DND-41 (cell line): ENCODE measurements at regions not wholly inside any gene's neighbourhood (a gene's known extent, or its start where the extent isn't known, plus 50 kb on each side); places are given as distances from the start of the nearest gene placed in this dataset.

Experiments
- EZH2 ChIP-seq: IDR thresholded peaks from 3 replicates; pipeline ENCODE4 v1.6.1; 2012; ENCODE audit warnings: borderline replicate concordance, low read depth, mild to moderate bottlenecking, moderate library complexity, low read length, inconsistent platforms; ENCODE audit not compliant: severe bottlenecking
- TF ChIP-seq, protein P1 (sequence below): IDR thresholded peaks from 2 replicates; pipeline ENCODE4 v1.5.1; 2012; ENCODE audit warnings: borderline replicate concordance, low read length, moderate library complexity, mild to moderate bottlenecking; ENCODE audit not compliant: poor library complexity, severe bottlenecking; ENCODE audit errors: extremely low read depth

DNA sequence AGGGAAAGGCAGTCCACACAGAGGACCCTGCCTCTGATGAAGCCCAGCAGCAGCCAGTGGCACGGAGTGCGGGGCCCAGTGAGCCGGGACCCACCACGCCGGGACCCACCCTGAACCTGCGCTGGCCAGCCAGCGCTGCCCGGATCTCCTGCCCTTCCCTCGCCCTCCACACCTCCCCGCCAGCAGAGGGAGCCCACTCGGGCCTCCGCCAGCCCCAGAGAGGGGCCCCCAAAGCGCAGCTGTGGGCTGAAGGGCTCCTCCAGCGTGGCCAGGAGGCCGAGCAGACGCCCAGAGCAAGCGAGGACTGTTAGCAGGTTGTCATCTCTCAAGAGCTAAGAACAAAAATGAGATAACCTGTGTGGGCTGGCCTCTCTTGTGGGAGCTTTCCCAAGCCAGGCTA lies 81.3 kb upstream of the ATP10A start:
- TF ChIP-seq, protein P1, sequence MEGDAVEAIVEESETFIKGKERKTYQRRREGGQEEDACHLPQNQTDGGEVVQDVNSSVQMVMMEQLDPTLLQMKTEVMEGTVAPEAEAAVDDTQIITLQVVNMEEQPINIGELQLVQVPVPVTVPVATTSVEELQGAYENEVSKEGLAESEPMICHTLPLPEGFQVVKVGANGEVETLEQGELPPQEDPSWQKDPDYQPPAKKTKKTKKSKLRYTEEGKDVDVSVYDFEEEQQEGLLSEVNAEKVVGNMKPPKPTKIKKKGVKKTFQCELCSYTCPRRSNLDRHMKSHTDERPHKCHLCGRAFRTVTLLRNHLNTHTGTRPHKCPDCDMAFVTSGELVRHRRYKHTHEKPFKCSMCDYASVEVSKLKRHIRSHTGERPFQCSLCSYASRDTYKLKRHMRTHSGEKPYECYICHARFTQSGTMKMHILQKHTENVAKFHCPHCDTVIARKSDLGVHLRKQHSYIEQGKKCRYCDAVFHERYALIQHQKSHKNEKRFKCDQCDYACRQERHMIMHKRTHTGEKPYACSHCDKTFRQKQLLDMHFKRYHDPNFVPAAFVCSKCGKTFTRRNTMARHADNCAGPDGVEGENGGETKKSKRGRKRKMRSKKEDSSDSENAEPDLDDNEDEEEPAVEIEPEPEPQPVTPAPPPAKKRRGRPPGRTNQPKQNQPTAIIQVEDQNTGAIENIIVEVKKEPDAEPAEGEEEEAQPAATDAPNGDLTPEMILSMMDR = no peak
- no peak for TF ChIP-seq EZH2
